ENCODE measurements at regions not wholly inside any gene's neighbourhood (a gene's known extent, or its start where the extent isn't known, plus 50 kb on each side); places are given as distances from the start of the nearest gene placed in this dataset.

GRCh38 chr6:105898286-105898685 lies 187.8 kb upstream of the PRDM1 start:
- TF ChIP-seq, protein P1, sequence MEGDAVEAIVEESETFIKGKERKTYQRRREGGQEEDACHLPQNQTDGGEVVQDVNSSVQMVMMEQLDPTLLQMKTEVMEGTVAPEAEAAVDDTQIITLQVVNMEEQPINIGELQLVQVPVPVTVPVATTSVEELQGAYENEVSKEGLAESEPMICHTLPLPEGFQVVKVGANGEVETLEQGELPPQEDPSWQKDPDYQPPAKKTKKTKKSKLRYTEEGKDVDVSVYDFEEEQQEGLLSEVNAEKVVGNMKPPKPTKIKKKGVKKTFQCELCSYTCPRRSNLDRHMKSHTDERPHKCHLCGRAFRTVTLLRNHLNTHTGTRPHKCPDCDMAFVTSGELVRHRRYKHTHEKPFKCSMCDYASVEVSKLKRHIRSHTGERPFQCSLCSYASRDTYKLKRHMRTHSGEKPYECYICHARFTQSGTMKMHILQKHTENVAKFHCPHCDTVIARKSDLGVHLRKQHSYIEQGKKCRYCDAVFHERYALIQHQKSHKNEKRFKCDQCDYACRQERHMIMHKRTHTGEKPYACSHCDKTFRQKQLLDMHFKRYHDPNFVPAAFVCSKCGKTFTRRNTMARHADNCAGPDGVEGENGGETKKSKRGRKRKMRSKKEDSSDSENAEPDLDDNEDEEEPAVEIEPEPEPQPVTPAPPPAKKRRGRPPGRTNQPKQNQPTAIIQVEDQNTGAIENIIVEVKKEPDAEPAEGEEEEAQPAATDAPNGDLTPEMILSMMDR (IDR thresholded peaks at IDR 0.05 in 4 of 5, conservative IDR thresholded peaks at IDR 0.05 in 1 of 5) = no peak
- TF ChIP-seq POLR2A (IDR thresholded peaks at IDR 0.05) = no peak

Data from gastrocnemius medialis (tissue), 4 donors.